ENCODE measurements at regions not wholly inside any gene's neighbourhood (a gene's known extent, or its start where the extent isn't known, plus 50 kb on each side); places are given as distances from the start of the nearest gene placed in this dataset.

- Mint-ChIP-seq H3K4me3 (no peak overlapping the region), H3K36me3 (no peaks in the 10 kb centered on the region), H3K27me3 (ENCODE audit: low read depth in 3 of 3) (peaks cover 0 to 5% (median 3%) of the 10 kb centered on the region in 3 donors), H3K4me1 (peaks cover 15% of the 10 kb centered on the region), H3K9me3 (peaks cover 0 to 3% (median 0%) of the 10 kb centered on the region in 7 donors), H3K27ac (no peak overlapping the region)
- Histone ChIP-seq H4K20me1 (ENCODE audit: insufficient read depth, low read length) (no peaks in the 10 kb centered on the region), H3K4me3 (replicated peaks in 1 of 3; ENCODE audit: low read depth in 2 of 3, low read length in 3 of 3) (no peak overlapping the region), H3K79me2 (ENCODE audit: insufficient read depth, low read length) (no peaks in the 10 kb centered on the region), H3K9ac (ENCODE audit: insufficient read depth, low read length, poor library complexity, severe bottlenecking) (no peak overlapping the region), H3K4me2 (replicated peaks; ENCODE audit: extremely low read depth, low read length, poor library complexity, severe bottlenecking) (no peak overlapping the region), H3K27me3 (ENCODE audit: control insufficient read depth in 2 of 2, insufficient read depth in 2 of 2, low read length in 2 of 2) (no peaks in the 10 kb centered on the region), H3K4me1 (ENCODE audit: control insufficient read depth in 1 of 2, insufficient read depth in 2 of 2, low read length in 2 of 2) (peaks cover 8 to 13% of the 10 kb centered on the region in 2 donors), H3K27ac (ENCODE audit: low read depth in 1 of 2, low read length in 2 of 2) (no peak overlapping the region), H3K9me3 (replicated peaks in 1 of 2; ENCODE audit: control insufficient read depth in 1 of 2, insufficient read depth in 1 of 2, low read length in 2 of 2) (no peaks in the 10 kb centered on the region), H3K36me3 (replicated peaks in 1 of 2; ENCODE audit: control insufficient read depth in 1 of 2, insufficient read depth in 2 of 2, low read length in 2 of 2) (no peaks in the 10 kb centered on the region), H2AFZ (ENCODE audit: insufficient read depth, low read depth, low read length, poor library complexity, severe bottlenecking) (no peak overlapping the region)
- 100% methylated on average over 2 of the region's 3 CpGs for WGBS (ENCODE audit: insufficient coverage)
- intact Hi-C loops (cut with micrococcal nuclease) = no loop called here
- TF ChIP-seq CTCF (IDR thresholded peaks at IDR 0.05) = no peak
- no peak for DNase-seq
Measured at GRCh38 chr6:79797163-79797764, 150.1 kb downstream of the ELOVL4 start.

- no peak for DNase-seq
- H3K27me3 Mint-ChIP-seq (ENCODE audit: low read depth in 3 of 3) = peaks cover 0 to 5% (median 3%) of the 10 kb centered on the region in 3 donors
Measured at GRCh38 chr6:79796197-79796596, 151.2 kb downstream of the ELOVL4 start.

More at GRCh38 chr6:79796197-79796596, 151.2 kb downstream of the ELOVL4 start:
- Histone ChIP-seq H3K79me2 (ENCODE audit: insufficient read depth, low read length) (no peaks in the 10 kb centered on the region), H2AFZ (ENCODE audit: insufficient read depth, low read depth, low read length, poor library complexity, severe bottlenecking) (no peak overlapping the region), H3K9ac (ENCODE audit: insufficient read depth, low read length, poor library complexity, severe bottlenecking) (no peak overlapping the region), H3K27me3 (ENCODE audit: control insufficient read depth in 2 of 2, insufficient read depth in 2 of 2, low read length in 2 of 2) (no peaks in the 10 kb centered on the region), H3K36me3 (replicated peaks in 1 of 2; ENCODE audit: control insufficient read depth in 1 of 2, insufficient read depth in 2 of 2, low read length in 2 of 2) (no peaks in the 10 kb centered on the region), H3K4me1 (ENCODE audit: control insufficient read depth in 1 of 2, insufficient read depth in 2 of 2, low read length in 2 of 2) (peaks cover 0 to 4% of the 10 kb centered on the region in 2 donors), H3K4me3 (replicated peaks in 1 of 3; ENCODE audit: low read depth in 2 of 3, low read length in 3 of 3) (no peak overlapping the region), H3K9me3 (replicated peaks in 1 of 2; ENCODE audit: control insufficient read depth in 1 of 2, insufficient read depth in 1 of 2, low read length in 2 of 2) (no peaks in the 10 kb centered on the region), H3K27ac (ENCODE audit: low read depth in 1 of 2, low read length in 2 of 2) (no peak overlapping the region), H3K4me2 (replicated peaks; ENCODE audit: extremely low read depth, low read length, poor library complexity, severe bottlenecking) (no peak overlapping the region), H4K20me1 (ENCODE audit: insufficient read depth, low read length) (no peaks in the 10 kb centered on the region)
- Mint-ChIP-seq H3K36me3 (no peaks in the 10 kb centered on the region), H3K4me3 (no peak overlapping the region), H3K4me1 (peaks cover 7% of the 10 kb centered on the region), H3K9me3 (peaks cover 0 to 3% (median 0%) of the 10 kb centered on the region in 7 donors), H3K27ac (no peak overlapping the region)
- intact Hi-C loops (cut with micrococcal nuclease) = no loop called here
- WGBS (ENCODE audit: insufficient coverage) = 63% methylated on average over 2 of the region's 2 CpGs
- no peak for TF ChIP-seq CTCF (IDR thresholded peaks at IDR 0.05)

All from CD14-positive monocyte (primary cell).